ENCODE measurements at regions not wholly inside any gene's neighbourhood (a gene's known extent, or its start where the extent isn't known, plus 50 kb on each side); places are given as distances from the start of the nearest gene placed in this dataset.

GRCh38 chr1:233788687-233789086 is 115.8 kb upstream of the SLC35F3 start:
- no peak for DNase-seq (ENCODE audit: low spot score in 2 of 2)
- Histone ChIP-seq H3K9me3 (peaks cover 0 to under 1% (median 0%) of the 10 kb centered on the region in 4 donors), H3K4me3 (no peak overlapping the region), H3K27me3 (no peaks in the 10 kb centered on the region), H3K27ac (no peak overlapping the region), H3K36me3 (no peaks in the 10 kb centered on the region), H3K4me1 (no peaks in the 10 kb centered on the region)
- TF ChIP-seq EP300 (IDR thresholded peaks at IDR 0.05) (no peak), POLR2A (IDR thresholded peaks at IDR 0.05) (no peak)
- TF ChIP-seq, protein P1, sequence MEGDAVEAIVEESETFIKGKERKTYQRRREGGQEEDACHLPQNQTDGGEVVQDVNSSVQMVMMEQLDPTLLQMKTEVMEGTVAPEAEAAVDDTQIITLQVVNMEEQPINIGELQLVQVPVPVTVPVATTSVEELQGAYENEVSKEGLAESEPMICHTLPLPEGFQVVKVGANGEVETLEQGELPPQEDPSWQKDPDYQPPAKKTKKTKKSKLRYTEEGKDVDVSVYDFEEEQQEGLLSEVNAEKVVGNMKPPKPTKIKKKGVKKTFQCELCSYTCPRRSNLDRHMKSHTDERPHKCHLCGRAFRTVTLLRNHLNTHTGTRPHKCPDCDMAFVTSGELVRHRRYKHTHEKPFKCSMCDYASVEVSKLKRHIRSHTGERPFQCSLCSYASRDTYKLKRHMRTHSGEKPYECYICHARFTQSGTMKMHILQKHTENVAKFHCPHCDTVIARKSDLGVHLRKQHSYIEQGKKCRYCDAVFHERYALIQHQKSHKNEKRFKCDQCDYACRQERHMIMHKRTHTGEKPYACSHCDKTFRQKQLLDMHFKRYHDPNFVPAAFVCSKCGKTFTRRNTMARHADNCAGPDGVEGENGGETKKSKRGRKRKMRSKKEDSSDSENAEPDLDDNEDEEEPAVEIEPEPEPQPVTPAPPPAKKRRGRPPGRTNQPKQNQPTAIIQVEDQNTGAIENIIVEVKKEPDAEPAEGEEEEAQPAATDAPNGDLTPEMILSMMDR (IDR thresholded peaks at IDR 0.05), result no peak

GRCh38 chr1:233790121-233790520 is 114.4 kb upstream of the SLC35F3 start:
- peaks cover 0 to 7% (median 2%) of the 10 kb centered on the region in 4 donors for H3K9me3 ChIP-seq
- WGBS, 2 donors, result 68 to 73% methylated on average over 3 of the region's 3 CpGs
- H3K27ac ChIP-seq, result no peak overlapping the region
- no peaks in the 10 kb centered on the region for H3K36me3 ChIP-seq
- H3K27me3 ChIP-seq, result no peaks in the 10 kb centered on the region
- no peaks in the 10 kb centered on the region for H3K4me1 ChIP-seq
- DNase-seq (ENCODE audit: low spot score in 2 of 2), result no peak
- H3K4me3 ChIP-seq, result no peak overlapping the region
- no peak for TF ChIP-seq POLR2A (IDR thresholded peaks at IDR 0.05)

- DNase-seq (ENCODE audit: low spot score in 2 of 2), result peak in 1 of 2 donors; percentile 19
- Histone ChIP-seq H3K4me1 (no peaks in the 10 kb centered on the region), H3K4me3 (no peak overlapping the region), H3K36me3 (no peaks in the 10 kb centered on the region), H3K9me3 (peaks cover 0 to 7% (median 2%) of the 10 kb centered on the region in 4 donors), H3K27me3 (no peaks in the 10 kb centered on the region), H3K27ac (no peak overlapping the region)
- 44 to 47% methylated on average over 8 of the region's 8 CpGs for WGBS, 2 donors
- TF ChIP-seq POLR2A (IDR thresholded peaks at IDR 0.05) (no peak), EP300 (IDR thresholded peaks at IDR 0.05) (no peak)
- TF ChIP-seq, protein P1 (IDR thresholded peaks at IDR 0.05), result peak; percentile 77 to 83 (median 79)
Measured at GRCh38 chr1:233790662-233791371, 113.7 kb upstream of the SLC35F3 start.

DNA sequence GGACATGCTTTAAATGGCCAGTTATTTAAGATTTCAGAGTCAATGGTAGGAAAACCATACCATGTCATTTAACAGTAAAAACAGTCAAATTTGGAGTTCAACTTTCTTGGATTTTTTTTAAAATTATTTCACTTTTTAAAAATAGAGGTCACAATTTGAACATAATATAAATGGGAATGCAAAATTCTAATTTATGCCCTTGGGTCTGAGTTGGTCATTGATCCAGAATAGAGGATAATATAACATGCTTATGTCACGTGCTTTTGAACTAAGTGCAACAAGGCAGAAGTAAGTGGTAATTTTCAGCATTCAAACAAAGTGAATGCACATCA is 113.1 kb upstream of the SLC35F3 start:
- H3K4me3 ChIP-seq, result no peak overlapping the region
- peaks cover 0 to 7% (median 2%) of the 10 kb centered on the region in 4 donors for H3K9me3 ChIP-seq
- H3K36me3 ChIP-seq, result no peaks in the 10 kb centered on the region
- no peaks in the 10 kb centered on the region for H3K27me3 ChIP-seq
- H3K27ac ChIP-seq, result no peak overlapping the region
- no peaks in the 10 kb centered on the region for H3K4me1 ChIP-seq
- no peak for DNase-seq (ENCODE audit: low spot score in 2 of 2)
- TF ChIP-seq, protein P1 (IDR thresholded peaks at IDR 0.05), result no peak
- no peak for TF ChIP-seq EP300 (IDR thresholded peaks at IDR 0.05)
- no peak for TF ChIP-seq POLR2A (IDR thresholded peaks at IDR 0.05)
- WGBS, 2 donors, result 5 to 11% methylated on average over 1 of the region's 1 CpG

DNA sequence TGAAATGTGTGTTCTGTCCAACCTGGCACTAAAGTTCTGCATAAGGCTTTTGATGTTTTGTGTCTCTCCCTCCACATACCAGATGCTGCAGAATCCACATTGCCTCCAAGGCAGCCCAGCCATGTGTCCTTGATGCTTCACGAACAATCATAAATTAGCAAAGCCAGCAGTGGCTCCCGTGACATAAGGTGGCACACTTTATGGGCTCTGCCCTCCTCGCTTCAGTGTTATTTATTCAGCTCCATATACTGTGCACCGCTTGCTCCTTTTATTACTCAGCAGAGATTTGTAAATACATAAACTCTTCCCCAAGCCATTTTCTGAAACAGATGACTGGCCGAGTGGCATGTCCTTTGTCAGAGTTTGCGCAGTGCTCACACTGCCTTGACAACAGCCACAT is 112.8 kb upstream of the SLC35F3 start:
- TF ChIP-seq EP300 (IDR thresholded peaks at IDR 0.05), result no peak
- no peak for TF ChIP-seq POLR2A (IDR thresholded peaks at IDR 0.05)
- TF ChIP-seq, protein P1 (IDR thresholded peaks at IDR 0.05), result no peak
- no peak overlapping the region for H3K27ac ChIP-seq
- H3K9me3 ChIP-seq, result peaks cover 0 to 7% (median 2%) of the 10 kb centered on the region in 4 donors
- H3K4me1 ChIP-seq, result no peaks in the 10 kb centered on the region
- no peaks in the 10 kb centered on the region for H3K27me3 ChIP-seq
- no peak overlapping the region for H3K4me3 ChIP-seq
- WGBS, 2 donors, result 78 to 85% methylated on average over 6 of the region's 6 CpGs
- no peak for DNase-seq (ENCODE audit: low spot score in 2 of 2)
- no peaks in the 10 kb centered on the region for H3K36me3 ChIP-seq
